ENCODE measurements at regions not wholly inside any gene's neighbourhood (a gene's known extent, or its start where the extent isn't known, plus 50 kb on each side); places are given as distances from the start of the nearest gene placed in this dataset.

DNA sequence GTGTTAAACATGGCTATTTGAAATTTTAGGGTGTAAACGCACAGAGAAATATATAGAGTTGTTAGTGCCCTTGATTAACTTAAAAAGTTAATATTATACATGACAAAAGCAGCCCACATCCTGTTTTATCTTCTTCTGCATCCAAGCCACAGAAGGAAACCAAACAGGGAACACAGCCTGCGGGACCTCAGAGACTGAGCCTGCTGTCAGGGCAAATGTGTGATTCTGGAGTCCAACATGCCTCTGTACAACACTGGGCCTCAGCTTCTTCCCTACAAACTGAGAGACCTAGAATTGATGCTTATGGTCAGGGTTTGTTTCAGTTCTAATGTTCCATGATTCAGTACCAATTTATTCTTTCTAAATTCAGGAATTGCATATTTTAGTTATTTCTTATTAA, 404.7 kb downstream of the FBXO15 start:
- H3K36me3 ChIP-seq (ENCODE audit: insufficient read depth, low read length), result no peaks in the 10 kb centered on the region
- H3K9me3 ChIP-seq (ENCODE audit: low read length), result no peaks in the 10 kb centered on the region
- H3K36me3 Mint-ChIP-seq, result no peaks in the 10 kb centered on the region
- no peak for DNase-seq
- H3K27ac Mint-ChIP-seq, result no peak overlapping the region
- no peak overlapping the region for H3K27ac ChIP-seq (ENCODE audit: low read depth, low read length)
- ChIA-PET POLR2A (no interaction called here), CTCF (no interaction called here)
- no peaks in the 10 kb centered on the region for H3K27me3 Mint-ChIP-seq
- H3K4me3 ChIP-seq (ENCODE audit: low read length), result no peak overlapping the region
- H3K9me3 Mint-ChIP-seq, result peaks cover 0 to 6% (median 3%) of the 10 kb centered on the region in 5 donors
- no peaks in the 10 kb centered on the region for H3K27me3 ChIP-seq (ENCODE audit: insufficient read depth, low read length, poor library complexity, severe bottlenecking)
- no peaks in the 10 kb centered on the region for H3K4me1 Mint-ChIP-seq
- no peaks in the 10 kb centered on the region for H3K4me1 ChIP-seq (ENCODE audit: insufficient read depth, low read length)
- H3K4me3 Mint-ChIP-seq, result no peak overlapping the region

DNA sequence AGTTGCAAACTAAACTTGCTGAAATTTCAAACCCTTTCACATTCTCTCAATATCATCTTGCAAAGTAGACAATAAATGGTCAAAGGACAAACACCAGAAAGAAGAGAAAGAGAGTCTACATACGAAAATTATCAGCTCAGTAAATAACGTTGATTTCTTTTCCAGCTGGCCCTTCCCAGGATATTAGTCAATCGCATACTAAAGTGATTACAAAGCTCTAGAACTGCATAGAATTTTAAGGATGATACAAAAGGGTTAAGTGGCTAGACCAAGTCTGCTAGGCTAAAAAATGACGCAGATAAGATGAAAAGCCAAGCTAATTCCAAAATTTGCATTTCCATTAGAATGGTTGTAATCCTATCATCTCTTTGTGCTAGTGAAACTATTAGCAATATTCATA, 405.7 kb downstream of the FBXO15 start:
- Mint-ChIP-seq H3K9me3 (peaks cover 0 to 7% (median 3%) of the 10 kb centered on the region in 5 donors), H3K4me3 (no peak overlapping the region), H3K27ac (no peak overlapping the region), H3K4me1 (no peaks in the 10 kb centered on the region), H3K36me3 (no peaks in the 10 kb centered on the region), H3K27me3 (no peaks in the 10 kb centered on the region)
- ChIA-PET POLR2A (no interaction called here), CTCF (no interaction called here)
- H3K36me3 ChIP-seq (ENCODE audit: insufficient read depth, low read length), result no peaks in the 10 kb centered on the region
- no peaks in the 10 kb centered on the region for H3K27me3 ChIP-seq (ENCODE audit: insufficient read depth, low read length, poor library complexity, severe bottlenecking)
- no peak overlapping the region for H3K27ac ChIP-seq (ENCODE audit: low read depth, low read length)
- no peaks in the 10 kb centered on the region for H3K4me1 ChIP-seq (ENCODE audit: insufficient read depth, low read length)
- no peaks in the 10 kb centered on the region for H3K9me3 ChIP-seq (ENCODE audit: low read length)
- DNase-seq, result no peak
- H3K4me3 ChIP-seq (ENCODE audit: low read length), result no peak overlapping the region

DNA sequence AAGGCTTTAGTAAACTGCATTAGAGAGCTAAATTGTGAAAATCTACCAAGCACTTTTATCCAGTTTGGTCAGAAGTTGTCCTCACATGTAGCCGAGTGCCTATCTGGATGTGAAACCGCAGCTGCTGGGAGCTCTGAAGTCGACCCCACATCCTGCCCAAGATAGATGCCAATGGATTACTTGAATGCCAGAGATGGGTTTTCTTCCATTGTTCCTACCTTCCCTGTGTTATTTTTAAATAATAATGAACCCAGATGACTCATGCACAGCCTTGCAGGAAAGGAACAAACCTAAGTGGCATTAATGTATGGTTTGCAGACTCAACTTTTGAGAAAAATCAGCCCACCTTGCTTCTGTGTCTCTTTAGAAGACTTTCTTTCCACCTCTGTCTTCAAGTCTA, 408.5 kb downstream of the FBXO15 start:
- DNase-seq, result no peak
- Histone ChIP-seq H3K4me3 (ENCODE audit: low read length) (no peak overlapping the region), H3K27ac (ENCODE audit: low read depth, low read length) (no peak overlapping the region), H3K36me3 (ENCODE audit: insufficient read depth, low read length) (no peaks in the 10 kb centered on the region), H3K27me3 (ENCODE audit: insufficient read depth, low read length, poor library complexity, severe bottlenecking) (no peaks in the 10 kb centered on the region), H3K4me1 (ENCODE audit: insufficient read depth, low read length) (no peaks in the 10 kb centered on the region), H3K9me3 (ENCODE audit: low read length) (no peaks in the 10 kb centered on the region)
- Mint-ChIP-seq H3K27ac (no peak overlapping the region), H3K4me3 (no peak overlapping the region), H3K36me3 (no peaks in the 10 kb centered on the region), H3K9me3 (peaks cover 0 to 10% (median 3%) of the 10 kb centered on the region in 5 donors), H3K27me3 (no peaks in the 10 kb centered on the region), H3K4me1 (no peaks in the 10 kb centered on the region)
- ChIA-PET CTCF (no interaction called here), POLR2A (no interaction called here)

DNA sequence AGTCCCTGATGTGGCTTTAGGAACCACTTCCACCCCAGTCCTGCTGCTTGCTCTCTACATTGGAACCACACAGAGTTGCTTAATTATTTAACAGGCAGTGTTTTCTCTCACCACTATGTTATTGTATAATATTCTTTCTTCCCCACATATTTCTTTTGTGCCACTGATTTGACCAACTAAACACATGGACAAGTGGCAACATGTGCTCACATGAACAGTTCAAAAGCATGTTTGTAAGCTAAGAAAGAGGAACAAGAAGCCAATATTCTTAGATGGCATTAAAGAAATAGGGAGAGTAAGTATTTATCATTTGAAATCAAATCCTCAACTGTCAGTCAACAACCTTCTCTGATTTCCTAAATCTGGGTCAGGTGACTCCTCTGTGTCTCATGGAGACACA, 409.6 kb downstream of the FBXO15 start:
- POLR2A ChIA-PET, result no interaction called here
- H3K4me1 Mint-ChIP-seq, result no peaks in the 10 kb centered on the region
- CTCF ChIA-PET, result no interaction called here
- peaks cover 0 to 9% (median 0%) of the 10 kb centered on the region in 5 donors for H3K9me3 Mint-ChIP-seq
- no peak for DNase-seq
- no peaks in the 10 kb centered on the region for H3K9me3 ChIP-seq (ENCODE audit: low read length)
- H3K4me1 ChIP-seq (ENCODE audit: insufficient read depth, low read length), result no peaks in the 10 kb centered on the region
- no peaks in the 10 kb centered on the region for H3K36me3 ChIP-seq (ENCODE audit: insufficient read depth, low read length)
- H3K27ac Mint-ChIP-seq, result no peak overlapping the region
- no peaks in the 10 kb centered on the region for H3K36me3 Mint-ChIP-seq
- H3K4me3 ChIP-seq (ENCODE audit: low read length), result no peak overlapping the region
- H3K27me3 Mint-ChIP-seq, result no peaks in the 10 kb centered on the region
- no peak overlapping the region for H3K27ac ChIP-seq (ENCODE audit: low read depth, low read length)
- no peaks in the 10 kb centered on the region for H3K27me3 ChIP-seq (ENCODE audit: insufficient read depth, low read length, poor library complexity, severe bottlenecking)
- no peak overlapping the region for H3K4me3 Mint-ChIP-seq

DNA sequence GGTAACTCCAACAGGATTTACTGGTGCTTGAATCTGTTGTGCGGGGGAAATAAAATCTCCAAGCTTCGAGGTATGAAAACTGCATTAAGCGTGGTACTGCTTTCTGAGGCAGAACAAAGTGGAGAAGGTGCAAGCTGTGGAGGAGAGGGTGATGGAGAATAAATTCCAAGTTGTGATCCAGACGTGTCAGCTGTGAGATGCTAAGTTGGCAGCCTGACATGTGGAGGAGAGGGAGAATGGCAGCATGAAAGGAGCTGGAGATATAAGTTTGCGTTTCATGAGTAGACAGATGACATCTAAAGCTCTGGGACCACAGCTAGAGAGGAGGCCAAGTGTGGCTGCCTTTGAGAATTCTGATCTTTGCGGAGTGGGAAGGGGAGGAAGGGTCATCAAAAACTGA, 411.8 kb downstream of the FBXO15 start:
- H3K36me3 Mint-ChIP-seq, result peaks cover 0 to 7% (median 0%) of the 10 kb centered on the region in 3 donors
- no peak overlapping the region for H3K4me3 ChIP-seq (ENCODE audit: low read length)
- POLR2A ChIA-PET, result no interaction called here
- no peaks in the 10 kb centered on the region for H3K4me1 Mint-ChIP-seq
- H3K27me3 ChIP-seq (ENCODE audit: insufficient read depth, low read length, poor library complexity, severe bottlenecking), result no peaks in the 10 kb centered on the region
- H3K9me3 Mint-ChIP-seq, result peaks cover 0 to 13% (median 2%) of the 10 kb centered on the region in 5 donors
- H3K36me3 ChIP-seq (ENCODE audit: insufficient read depth, low read length), result no peaks in the 10 kb centered on the region
- no peak overlapping the region for H3K27ac Mint-ChIP-seq
- CTCF ChIA-PET, result no interaction called here
- H3K27me3 Mint-ChIP-seq, result no peaks in the 10 kb centered on the region
- H3K27ac ChIP-seq (ENCODE audit: low read depth, low read length), result no peak overlapping the region
- no peak for DNase-seq
- H3K4me3 Mint-ChIP-seq, result no peak overlapping the region
- no peaks in the 10 kb centered on the region for H3K4me1 ChIP-seq (ENCODE audit: insufficient read depth, low read length)
- H3K9me3 ChIP-seq (ENCODE audit: low read length), result no peaks in the 10 kb centered on the region

DNA sequence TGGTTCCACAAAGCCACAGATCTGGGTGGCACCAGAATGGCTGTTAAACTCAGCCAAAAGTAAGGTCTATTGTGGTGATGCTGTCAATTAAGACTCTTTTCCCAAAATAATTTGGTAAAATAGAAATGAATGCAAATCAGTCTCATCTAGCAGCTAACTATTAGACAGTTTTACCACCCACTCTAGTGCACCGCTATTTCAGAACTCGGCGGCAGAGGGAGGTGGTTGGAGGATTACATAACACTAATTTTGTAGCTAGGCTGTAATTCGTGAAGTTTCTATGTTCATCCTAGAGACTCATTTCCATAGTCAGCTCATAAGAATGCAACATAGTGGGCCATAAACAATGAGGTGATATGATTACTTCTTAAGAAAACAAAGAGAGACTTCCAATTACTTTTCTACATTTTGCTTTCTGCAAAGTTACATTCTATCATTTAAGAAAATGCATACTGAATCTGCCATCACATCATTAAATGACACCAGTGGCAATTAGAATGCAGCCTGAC, 413.8 kb downstream of the FBXO15 start:
- H3K4me3 Mint-ChIP-seq, result no peak overlapping the region
- Histone ChIP-seq H3K9me3 (ENCODE audit: low read length) (no peaks in the 10 kb centered on the region), H3K4me3 (ENCODE audit: low read length) (no peak overlapping the region), H3K4me1 (ENCODE audit: insufficient read depth, low read length) (no peaks in the 10 kb centered on the region), H3K36me3 (ENCODE audit: insufficient read depth, low read length) (no peaks in the 10 kb centered on the region), H3K27me3 (ENCODE audit: insufficient read depth, low read length, poor library complexity, severe bottlenecking) (no peaks in the 10 kb centered on the region), H3K27ac (ENCODE audit: low read depth, low read length) (no peak overlapping the region)
- peaks cover 0 to 10% (median 0%) of the 10 kb centered on the region in 3 donors for H3K36me3 Mint-ChIP-seq
- CTCF ChIA-PET, result interaction anchor here (0.6 kb wide), 1 partner anchor 13 kb away, joined by 3 read pairs; no protein-coding TSS in a partner anchor
- peaks cover 2 to 16% (median 4%) of the 10 kb centered on the region in 5 donors for H3K9me3 Mint-ChIP-seq
- no peaks in the 10 kb centered on the region for H3K4me1 Mint-ChIP-seq
- no peak overlapping the region for H3K27ac Mint-ChIP-seq
- POLR2A ChIA-PET, result no interaction called here
- no peak for DNase-seq
- no peaks in the 10 kb centered on the region for H3K27me3 Mint-ChIP-seq

DNA sequence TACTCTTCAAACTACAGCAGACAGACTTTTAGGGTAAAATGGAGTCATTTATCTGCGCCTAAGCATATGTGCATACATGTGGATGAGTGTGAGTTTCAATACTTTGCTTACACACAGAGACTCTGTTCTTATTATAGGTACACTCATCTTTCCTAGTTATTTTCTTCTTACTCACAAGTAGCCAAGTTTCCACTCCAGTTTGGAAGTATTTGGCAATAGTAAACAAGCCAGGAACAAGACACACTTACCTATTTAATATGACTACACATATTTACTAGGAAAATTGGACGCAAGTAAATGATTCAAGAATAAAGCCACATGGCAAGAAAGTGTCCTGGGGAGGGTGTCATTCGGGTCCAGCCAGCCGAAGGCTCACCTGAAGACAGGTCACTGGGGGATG, 414.3 kb downstream of the FBXO15 start:
- POLR2A ChIA-PET, result no interaction called here
- Mint-ChIP-seq H3K4me1 (no peaks in the 10 kb centered on the region), H3K27ac (no peak overlapping the region), H3K27me3 (no peaks in the 10 kb centered on the region), H3K36me3 (peaks cover 0 to 10% (median 0%) of the 10 kb centered on the region in 3 donors), H3K4me3 (no peak overlapping the region), H3K9me3 (peaks cover 2 to 14% (median 4%) of the 10 kb centered on the region in 5 donors)
- Histone ChIP-seq H3K27me3 (ENCODE audit: insufficient read depth, low read length, poor library complexity, severe bottlenecking) (no peaks in the 10 kb centered on the region), H3K36me3 (ENCODE audit: insufficient read depth, low read length) (no peaks in the 10 kb centered on the region), H3K27ac (ENCODE audit: low read depth, low read length) (no peak overlapping the region), H3K9me3 (ENCODE audit: low read length) (no peaks in the 10 kb centered on the region), H3K4me1 (ENCODE audit: insufficient read depth, low read length) (no peaks in the 10 kb centered on the region), H3K4me3 (ENCODE audit: low read length) (no peak overlapping the region)
- CTCF ChIA-PET, result no interaction called here
- no peak for DNase-seq

DNA sequence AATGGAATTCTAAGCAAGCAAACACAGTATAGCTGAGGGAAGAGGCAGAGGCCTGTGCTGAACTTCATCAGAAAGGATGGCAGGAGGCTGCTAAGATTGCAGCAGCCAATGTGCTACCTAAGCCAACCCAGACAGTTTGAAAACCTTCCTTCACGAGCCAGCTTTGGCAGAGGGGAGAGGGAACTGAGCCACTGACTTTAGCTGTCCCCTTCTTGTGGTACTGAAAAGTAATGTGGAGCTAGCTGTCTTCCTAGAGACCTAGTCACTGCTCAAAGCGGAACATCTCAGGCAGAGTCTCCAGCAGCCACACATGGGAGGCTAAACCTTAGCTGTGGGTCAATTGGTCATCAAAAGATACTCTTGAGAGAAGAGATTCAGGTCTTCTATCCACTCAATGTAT, 419.0 kb downstream of the FBXO15 start:
- H3K27me3 ChIP-seq (ENCODE audit: insufficient read depth, low read length, poor library complexity, severe bottlenecking), result no peaks in the 10 kb centered on the region
- H3K4me3 Mint-ChIP-seq, result no peak overlapping the region
- H3K36me3 Mint-ChIP-seq, result peaks cover 0 to 10% (median 0%) of the 10 kb centered on the region in 3 donors
- no peaks in the 10 kb centered on the region for H3K4me1 Mint-ChIP-seq
- no peaks in the 10 kb centered on the region for H3K4me1 ChIP-seq (ENCODE audit: insufficient read depth, low read length)
- no peak for DNase-seq
- H3K9me3 Mint-ChIP-seq, result peaks cover 2 to 9% (median 4%) of the 10 kb centered on the region in 5 donors
- no peaks in the 10 kb centered on the region for H3K36me3 ChIP-seq (ENCODE audit: insufficient read depth, low read length)
- H3K27ac Mint-ChIP-seq, result no peak overlapping the region
- no peak overlapping the region for H3K27ac ChIP-seq (ENCODE audit: low read depth, low read length)
- no peaks in the 10 kb centered on the region for H3K27me3 Mint-ChIP-seq
- ChIA-PET CTCF (no interaction called here), POLR2A (no interaction called here)
- no peak overlapping the region for H3K4me3 ChIP-seq (ENCODE audit: low read length)
- no peaks in the 10 kb centered on the region for H3K9me3 ChIP-seq (ENCODE audit: low read length)

DNA sequence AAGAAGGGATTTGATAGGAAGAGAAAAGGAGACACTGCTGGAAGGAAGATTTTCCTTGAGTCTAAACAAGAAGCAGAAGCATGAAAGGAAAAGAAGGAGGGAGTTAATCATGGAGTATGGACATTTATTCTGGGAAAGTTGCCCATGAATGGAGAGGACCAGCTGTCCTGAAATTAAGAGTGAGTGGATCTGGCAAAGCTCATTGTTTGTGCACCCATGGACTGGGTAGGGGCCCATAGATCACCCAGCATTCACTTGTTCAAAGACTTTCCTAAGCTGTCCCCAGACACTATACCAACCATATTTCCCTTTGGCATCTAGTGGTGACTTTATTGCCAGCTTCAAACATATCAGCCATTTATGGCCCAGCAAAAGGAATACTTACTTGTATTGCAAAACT, 422.7 kb downstream of the FBXO15 start:
- CTCF ChIA-PET, result no interaction called here
- Histone ChIP-seq H3K27ac (ENCODE audit: low read depth, low read length) (no peak overlapping the region), H3K27me3 (ENCODE audit: insufficient read depth, low read length, poor library complexity, severe bottlenecking) (no peaks in the 10 kb centered on the region), H3K4me1 (ENCODE audit: insufficient read depth, low read length) (no peaks in the 10 kb centered on the region), H3K4me3 (ENCODE audit: low read length) (no peak overlapping the region), H3K36me3 (ENCODE audit: insufficient read depth, low read length) (no peaks in the 10 kb centered on the region), H3K9me3 (ENCODE audit: low read length) (no peaks in the 10 kb centered on the region)
- no peaks in the 10 kb centered on the region for H3K27me3 Mint-ChIP-seq
- DNase-seq, result no peak
- POLR2A ChIA-PET, result no interaction called here
- H3K9me3 Mint-ChIP-seq, result peaks cover 1 to 10% (median 3%) of the 10 kb centered on the region in 5 donors
- no peaks in the 10 kb centered on the region for H3K36me3 Mint-ChIP-seq
- no peaks in the 10 kb centered on the region for H3K4me1 Mint-ChIP-seq
- H3K27ac Mint-ChIP-seq, result no peak overlapping the region
- H3K4me3 Mint-ChIP-seq, result no peak overlapping the region
